ENCODE measurements at regions not wholly inside any gene's neighbourhood (a gene's known extent, or its start where the extent isn't known, plus 50 kb on each side); places are given as distances from the start of the nearest gene placed in this dataset.
"Not testable (repeated sequence)": the region's sequence is repeated elsewhere in the genome, so short reads cannot be mapped to it uniquely, and the experiment has no call there.

- WGBS: 86% methylated on average over 2 of the region's 2 CpGs
- TF ChIP-seq CTCF (IDR thresholded peaks at IDR 0.05) (no peak), POLR2A (IDR thresholded peaks at IDR 0.05) (no peak), EP300 (IDR thresholded peaks at IDR 0.05) (no peak), POLR2AphosphoS5 (IDR thresholded peaks at IDR 0.05) (no peak)
- no peak for DNase-seq (ENCODE audit: low spot score in 2 of 2)
- no peaks in the 10 kb centered on the region for H3K36me3 ChIP-seq
- no peak overlapping the region for H3K27ac ChIP-seq
- no peaks in the 10 kb centered on the region for H3K27me3 ChIP-seq
- H3K4me1 ChIP-seq: peaks cover 13% of the 10 kb centered on the region
- no peaks in the 10 kb centered on the region for H3K9me3 ChIP-seq
- H3K4me3 ChIP-seq: no peak overlapping the region
Measured at GRCh38 chr5:34556509-34556782, 99.7 kb upstream of the RAI14 start.

- not testable (repeated sequence) for H3K9me3 ChIP-seq; H3K36me3 ChIP-seq; H3K27me3 ChIP-seq; H3K4me3 ChIP-seq; DNase-seq (ENCODE audit: low spot score in 2 of 2); H3K27ac ChIP-seq; H3K4me1 ChIP-seq
- WGBS: 85% methylated on average over 2 of the region's 2 CpGs
Measured at GRCh38 chr5:34561581-34561980, 94.5 kb upstream of the RAI14 start.

GRCh38 chr5:34562791-34563190, 93.3 kb upstream of the RAI14 start:
- no peaks in the 10 kb centered on the region for H3K9me3 ChIP-seq
- no peaks in the 10 kb centered on the region for H3K4me1 ChIP-seq
- WGBS: 94% methylated on average over 4 of the region's 4 CpGs
- no peak overlapping the region for H3K27ac ChIP-seq
- H3K4me3 ChIP-seq: no peak overlapping the region
- no peaks in the 10 kb centered on the region for H3K36me3 ChIP-seq
- DNase-seq (ENCODE audit: low spot score in 2 of 2): no peak
- TF ChIP-seq EP300 (IDR thresholded peaks at IDR 0.05) (no peak), POLR2A (IDR thresholded peaks at IDR 0.05) (no peak), POLR2AphosphoS5 (IDR thresholded peaks at IDR 0.05) (no peak), CTCF (IDR thresholded peaks at IDR 0.05) (no peak)
- H3K27me3 ChIP-seq: no peaks in the 10 kb centered on the region

- H3K9me3 ChIP-seq: no peaks in the 10 kb centered on the region
- WGBS: 98% methylated on average over 5 of the region's 6 CpGs
Measured at GRCh38 chr5:34563269-34563668, 92.9 kb upstream of the RAI14 start.

GRCh38 chr5:34563931-34564709, 92.0 kb upstream of the RAI14 start:
- Histone ChIP-seq H3K9me3 (no peaks in the 10 kb centered on the region), H3K36me3 (no peaks in the 10 kb centered on the region), H3K27ac (no peak overlapping the region), H3K4me1 (no peaks in the 10 kb centered on the region), H3K4me3 (no peak overlapping the region), H3K27me3 (no peaks in the 10 kb centered on the region)
- TF ChIP-seq POLR2AphosphoS5 (IDR thresholded peaks at IDR 0.05) (no peak), CTCF (IDR thresholded peaks at IDR 0.05) (no peak), EP300 (IDR thresholded peaks at IDR 0.05) (no peak), POLR2A (IDR thresholded peaks at IDR 0.05) (no peak)
- DNase-seq (ENCODE audit: low spot score in 2 of 2): no peak
- WGBS: 65% methylated on average over 21 of the region's 21 CpGs

More at GRCh38 chr5:34563269-34563668, 92.9 kb upstream of the RAI14 start:
- H3K27ac ChIP-seq: no peak overlapping the region
- H3K27me3 ChIP-seq: no peaks in the 10 kb centered on the region
- no peak for TF ChIP-seq POLR2A (IDR thresholded peaks at IDR 0.05)
- TF ChIP-seq EP300 (IDR thresholded peaks at IDR 0.05): no peak
- DNase-seq (ENCODE audit: low spot score in 2 of 2): no peak
- no peaks in the 10 kb centered on the region for H3K4me1 ChIP-seq
- no peak overlapping the region for H3K4me3 ChIP-seq
- H3K36me3 ChIP-seq: no peaks in the 10 kb centered on the region

GRCh38 chr5:34564710-34565235, 91.4 kb upstream of the RAI14 start:
- no peak for DNase-seq (ENCODE audit: low spot score in 2 of 2)
- Histone ChIP-seq H3K4me3 (no peak overlapping the region), H3K4me1 (no peaks in the 10 kb centered on the region), H3K27me3 (no peaks in the 10 kb centered on the region), H3K9me3 (no peaks in the 10 kb centered on the region), H3K27ac (no peak overlapping the region), H3K36me3 (no peaks in the 10 kb centered on the region)
- 87% methylated on average over 15 of the region's 15 CpGs for WGBS
- no peak for TF ChIP-seq EP300 (IDR thresholded peaks at IDR 0.05)

GRCh38 chr5:34570143-34570542, 86.0 kb upstream of the RAI14 start:
- Histone ChIP-seq H3K27ac (no peak overlapping the region), H3K36me3 (no peaks in the 10 kb centered on the region), H3K27me3 (no peaks in the 10 kb centered on the region), H3K4me3 (no peak overlapping the region), H3K4me1 (no peaks in the 10 kb centered on the region), H3K9me3 (no peaks in the 10 kb centered on the region)
- no peak for DNase-seq (ENCODE audit: low spot score in 2 of 2)
- no peak for TF ChIP-seq POLR2A (IDR thresholded peaks at IDR 0.05)
- WGBS: 89% methylated on average over 6 of the region's 6 CpGs

All from suprapubic skin (tissue), 4 donors.